ENCODE measurements at regions not wholly inside any gene's neighbourhood (a gene's known extent, or its start where the extent isn't known, plus 50 kb on each side); places are given as distances from the start of the nearest gene placed in this dataset.

DNA sequence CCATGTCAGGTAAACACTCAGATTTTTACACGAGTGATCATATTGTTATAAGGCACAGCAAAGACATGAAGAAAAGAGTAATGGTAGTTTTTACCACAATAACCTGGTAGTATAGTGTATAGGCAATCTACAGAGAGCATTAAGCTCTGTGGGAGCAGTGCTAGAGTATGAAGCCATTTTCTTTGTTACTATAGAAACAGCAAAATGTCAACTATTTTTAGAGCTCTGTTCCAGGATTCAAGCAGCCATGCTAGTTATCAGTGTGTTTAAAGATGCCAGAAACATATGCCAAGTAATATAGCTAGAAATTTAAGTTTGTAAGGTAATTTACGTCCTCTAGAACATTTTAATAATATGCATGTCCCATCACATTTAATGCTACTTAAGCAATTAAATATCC is 77.6 kb upstream of the RGS18 start:
- ATAC-seq (peak; percentile 48), DNase-seq (ENCODE audit: extremely low read depth in 1 of 4, low spot score in 3 of 4) (no peak), FAIRE-seq (no peak)
- Histone ChIP-seq H2AFZ (ENCODE audit: low read depth, low read length) (0 out of 2 replicates have a peak overlapping the region, but pooled peaks have one; percentile 10), H3K9ac (ENCODE audit: insufficient read depth in 1 of 2, low read depth in 2 of 2, low read length in 2 of 2) (no peak overlapping the region), H3K9me1 (ENCODE audit: control insufficient read depth, insufficient read depth, low read length) (no peaks in the 10 kb centered on the region), H3K79me2 (ENCODE audit: control insufficient read depth, insufficient read depth, low read length) (no peaks in the 10 kb centered on the region), H3K4me3 (no peak overlapping the region), H3K4me2 (ENCODE audit: insufficient read depth, low read length) (no peak overlapping the region), H3K4me1 (replicated peaks in 1 of 2; ENCODE audit: control insufficient read depth in 2 of 2, insufficient read depth in 2 of 2, low read length in 2 of 2) (no peaks in the 10 kb centered on the region), H3K27ac (ENCODE audit: extremely low read depth, low read depth, low read length) (no peak overlapping the region), H3K9me3 (replicated peaks; ENCODE audit: control insufficient read depth, insufficient read depth, low read depth, low read length) (no peaks in the 10 kb centered on the region), H4K20me1 (replicated peaks; ENCODE audit: control insufficient read depth, insufficient read depth, low read length) (no peaks in the 10 kb centered on the region), H3K36me3 (ENCODE audit: control insufficient read depth, insufficient read depth, low read length) (no peaks in the 10 kb centered on the region), H3K27me3 (ENCODE audit: control insufficient read depth in 2 of 2, insufficient read depth in 2 of 2, low read length in 2 of 2) (no peaks in the 10 kb centered on the region)
- TF ChIP-seq, protein P1, sequence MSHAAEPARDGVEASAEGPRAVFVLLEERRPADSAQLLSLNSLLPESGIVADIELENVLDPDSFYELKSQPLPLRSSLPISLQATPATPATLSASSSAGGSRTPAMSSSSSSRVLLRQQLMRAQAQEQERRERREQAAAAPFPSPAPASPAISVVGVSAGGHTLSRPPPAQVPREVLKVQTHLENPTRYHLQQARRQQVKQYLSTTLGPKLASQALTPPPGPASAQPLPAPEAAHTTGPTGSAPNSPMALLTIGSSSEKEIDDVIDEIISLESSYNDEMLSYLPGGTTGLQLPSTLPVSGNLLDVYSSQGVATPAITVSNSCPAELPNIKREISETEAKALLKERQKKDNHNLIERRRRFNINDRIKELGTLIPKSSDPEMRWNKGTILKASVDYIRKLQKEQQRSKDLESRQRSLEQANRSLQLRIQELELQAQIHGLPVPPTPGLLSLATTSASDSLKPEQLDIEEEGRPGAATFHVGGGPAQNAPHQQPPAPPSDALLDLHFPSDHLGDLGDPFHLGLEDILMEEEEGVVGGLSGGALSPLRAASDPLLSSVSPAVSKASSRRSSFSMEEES (CRISPR knock-in tag; IDR thresholded peaks at IDR 0.05) = no peak
- TF ChIP-seq CHD1 (IDR thresholded peaks at IDR 0.05; ENCODE audit: low read length) (no peak), RFX1 (IDR thresholded peaks at IDR 0.05) (peak; percentile 56), ZNF316 (IDR thresholded peaks at IDR 0.05) (peak; percentile 18; the same call in 1 of the 2 replicates), SMARCB1 (IDR thresholded peaks at IDR 0.05; ENCODE audit: insufficient read length, low read depth) (no peak), HCFC1 (IDR thresholded peaks at IDR 0.05; ENCODE audit: low read depth, low read length) (no peak)
- TF ChIP-seq, protein P2, sequence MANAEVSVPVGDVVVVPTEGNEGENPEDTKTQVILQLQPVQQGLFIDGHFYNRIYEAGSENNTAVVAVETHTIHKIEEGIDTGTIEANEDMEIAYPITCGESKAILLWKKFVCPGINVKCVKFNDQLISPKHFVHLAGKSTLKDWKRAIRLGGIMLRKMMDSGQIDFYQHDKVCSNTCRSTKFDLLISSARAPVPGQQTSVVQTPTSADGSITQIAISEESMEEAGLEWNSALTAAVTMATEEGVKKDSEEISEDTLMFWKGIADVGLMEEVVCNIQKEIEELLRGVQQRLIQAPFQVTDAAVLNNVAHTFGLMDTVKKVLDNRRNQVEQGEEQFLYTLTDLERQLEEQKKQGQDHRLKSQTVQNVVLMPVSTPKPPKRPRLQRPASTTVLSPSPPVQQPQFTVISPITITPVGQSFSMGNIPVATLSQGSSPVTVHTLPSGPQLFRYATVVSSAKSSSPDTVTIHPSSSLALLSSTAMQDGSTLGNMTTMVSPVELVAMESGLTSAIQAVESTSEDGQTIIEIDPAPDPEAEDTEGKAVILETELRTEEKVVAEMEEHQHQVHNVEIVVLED (CRISPR knock-in tag; IDR thresholded peaks at IDR 0.05) = no peak
- intact Hi-C loops (cut with micrococcal nuclease) (no loop called here), in situ Hi-C loops (cut with MboI) (loop anchor here (10.0 kb wide), 1 partner anchor 1556 kb away; no protein-coding TSS in a partner anchor)
- POLR2A ChIA-PET = interaction anchor here (1.3 kb wide), 1 partner anchor 9 kb away, joined by 3 read pairs; no protein-coding TSS in a partner anchor
- BruUV-seq (replicated peaks) = no TSS peak
- CTCF ChIA-PET (ENCODE audit: low intra/inter-chr PET ratio) = no interaction called here
- 29% methylated on average over 2 of the region's 2 CpGs for WGBS (ENCODE audit: insufficient coverage, low coverage, missing lambda C conversion rate)
